ENCODE measurements at regions not wholly inside any gene's neighbourhood (a gene's known extent, or its start where the extent isn't known, plus 50 kb on each side); places are given as distances from the start of the nearest gene placed in this dataset.
"Not testable (repeated sequence)": the region's sequence is repeated elsewhere in the genome, so short reads cannot be mapped to it uniquely, and the experiment has no call there.

- DNase-seq (ENCODE audit: low read depth): no peak
Measured at GRCh38 chr3:197430934-197431333, 124.8 kb downstream of the BDH1 start.

- DNase-seq (ENCODE audit: low read depth): no peak
Measured at GRCh38 chr3:197430502-197430901, 125.3 kb downstream of the BDH1 start.

- DNase-seq (ENCODE audit: low read depth): no peak
Measured at GRCh38 chr3:197428952-197429351, 126.8 kb downstream of the BDH1 start.

GRCh38 chr3:197428117-197428801 is 127.5 kb downstream of the BDH1 start:
- peak; percentile 16 for DNase-seq (ENCODE audit: low read depth)

GRCh38 chr3:197427021-197427420 is 128.6 kb upstream of the DLG1 start:
- DNase-seq (ENCODE audit: low read depth): no peak

GRCh38 chr3:197426121-197426566 is 127.7 kb upstream of the DLG1 start:
- no peak for DNase-seq (ENCODE audit: low read depth)

- DNase-seq (ENCODE audit: low read depth): no peak
Measured at GRCh38 chr3:197425485-197426120, 127.2 kb upstream of the DLG1 start.

GRCh38 chr3:197424674-197425484 is 126.5 kb upstream of the DLG1 start:
- DNase-seq (ENCODE audit: low read depth): no peak

GRCh38 chr3:197424266-197424665 is 125.9 kb upstream of the DLG1 start:
- no peak for DNase-seq (ENCODE audit: low read depth)

GRCh38 chr3:197423376-197423775 is 125.0 kb upstream of the DLG1 start:
- no peak for DNase-seq (ENCODE audit: low read depth)

- no peak for DNase-seq (ENCODE audit: low read depth)
Measured at GRCh38 chr3:197422506-197422905, 124.1 kb upstream of the DLG1 start.

- DNase-seq (ENCODE audit: low read depth): no peak
Measured at GRCh38 chr3:197421021-197421420, 122.6 kb upstream of the DLG1 start.

- no peak for DNase-seq (ENCODE audit: low read depth)
Measured at GRCh38 chr3:197420566-197420965, 122.2 kb upstream of the DLG1 start.

- DNase-seq (ENCODE audit: low read depth): no peak
Measured at GRCh38 chr3:197420115-197420514, 121.7 kb upstream of the DLG1 start.

- DNase-seq (ENCODE audit: low read depth): no peak
Measured at GRCh38 chr3:197419696-197420095, 121.3 kb upstream of the DLG1 start.

GRCh38 chr3:197417911-197418618 is 119.7 kb upstream of the DLG1 start:
- no peak for DNase-seq (ENCODE audit: low read depth)

GRCh38 chr3:197417441-197417840 is 119.0 kb upstream of the DLG1 start:
- no peak for DNase-seq (ENCODE audit: low read depth)

GRCh38 chr3:197411899-197412298 is 113.5 kb upstream of the DLG1 start:
- not testable (repeated sequence) for DNase-seq (ENCODE audit: low read depth)

- not testable (repeated sequence) for DNase-seq (ENCODE audit: low read depth)
Measured at GRCh38 chr3:197410170-197410569, 111.8 kb upstream of the DLG1 start.

- DNase-seq (ENCODE audit: low read depth): no peak
Measured at GRCh38 chr3:197408177-197408957, 110.0 kb upstream of the DLG1 start.

- no peak for DNase-seq (ENCODE audit: low read depth)
Measured at GRCh38 chr3:197407526-197407925, 109.1 kb upstream of the DLG1 start.

GRCh38 chr3:197407053-197407452 is 108.6 kb upstream of the DLG1 start:
- no peak for DNase-seq (ENCODE audit: low read depth)

Data from activated T-cell treated with anti-CD3 and anti-CD28 coated beads for 1 hour (primary cell).